ENCODE measurements at regions not wholly inside any gene's neighbourhood (a gene's known extent, or its start where the extent isn't known, plus 50 kb on each side); places are given as distances from the start of the nearest gene placed in this dataset.

GRCh38 chr10:59433720-59434428 lies 71.5 kb upstream of the FAM13C start:
- TF ChIP-seq CTCF (IDR thresholded peaks at IDR 0.05) (no peak), POLR2A (IDR thresholded peaks at IDR 0.05) (no peak)
